Endothelial cell of umbilical vein (primary cell): ENCODE measurements at regions not wholly inside any gene's neighbourhood (a gene's known extent, or its start where the extent isn't known, plus 50 kb on each side); places are given as distances from the start of the nearest gene placed in this dataset.

Experiments
- BruUV-seq: library from RNA; stranded (reverse); fragments of 400-500 nt; replicated peaks from 2 replicates; lab custom pipeline; 2021; lab: Mats Ljungman, UMichigan
- CTCF ChIA-PET: fragments of 300-600, 350-600 bp; sonication (Branson Sonifier 250); formaldehyde crosslinking; loops from one replicate; lab custom pipeline; 2021; ENCODE audit warnings: antibody characterized with exemption, inconsistent platforms; lab: Charles Lee
- POLR2A ChIA-PET: fragments of 300-600, 350-600 bp; sonication (Branson Sonifier 250); formaldehyde crosslinking; loops from one replicate; lab custom pipeline; 2021; ENCODE audit warnings: antibody characterized with exemption, inconsistent platforms; lab: Charles Lee
- DNase-seq: peaks from one replicate; pipeline ENCODE4 v3.0.0-alpha.2; 2011; ENCODE audit warnings: low read depth, low spot score
- FAIRE-seq: peaks from 2 replicates; lab custom pipeline; 2011; peaks lifted over from hg19 to GRCh38; lab: Jason Lieb, UNC
- H2AFZ ChIP-seq: 2 replicates; pipeline ENCODE4 v1.6.0; 2012; ENCODE audit warnings: low read depth, low read length, control low read depth, inconsistent platforms
- H3K27ac ChIP-seq: 2 replicates; pipeline ENCODE4 v1.5.1; 2011; ENCODE audit warnings: low read depth, mild to moderate bottlenecking, control low read depth, low read length, moderate library complexity; ENCODE audit not compliant: insufficient read depth
- H3K27me3 ChIP-seq, 2 experiments: 2 replicates each; pipeline versions ENCODE4 v1.6.0 to v1.6.1; 2011; ENCODE audit warnings: low read length in 2 of 2, mixed read lengths in 1 of 2; ENCODE audit not compliant: control insufficient read depth in 2 of 2, insufficient read depth in 2 of 2
- H3K36me3 ChIP-seq, 2 experiments: 2 replicates in 1 of 2; 3 replicates in 1 of 2; pipeline ENCODE4 v1.5.1; 2011; ENCODE audit warnings: low read length in 2 of 2, mild to moderate bottlenecking in 1 of 2, moderate library complexity in 1 of 2; ENCODE audit not compliant: control insufficient read depth in 2 of 2, insufficient read depth in 2 of 2; ENCODE audit errors: extremely low read depth in 1 of 2
- H3K4me1 ChIP-seq: 3 replicates; pipeline ENCODE4 v1.5.1; 2011; ENCODE audit warnings: mild to moderate bottlenecking, low read length; ENCODE audit not compliant: control insufficient read depth, insufficient read depth; ENCODE audit errors: extremely low read depth
- H3K4me2 ChIP-seq: 2 replicates; pipeline ENCODE4 v1.6.1; 2011; ENCODE audit warnings: low read length, control low read depth, mixed read lengths; ENCODE audit not compliant: insufficient read depth
- H3K4me3 ChIP-seq, 3 experiments: fragments of 200-600 bp in 1 of 3; sonication (generic), shearing (Covaris generic) in 1 of 3; replicated peaks in 1 of 3; 2 replicates each; pipeline ENCODE4 v1.5.1; 2011 to 2016; ENCODE audit warnings: control low read depth in 3 of 3, low read length in 3 of 3, mild to moderate bottlenecking in 2 of 3, inconsistent platforms in 1 of 3, low read depth in 1 of 3, moderate library complexity in 1 of 3; ENCODE audit not compliant: insufficient read depth in 1 of 3
- H3K79me2 ChIP-seq: 2 replicates; pipeline ENCODE4 v1.6.0; 2012; ENCODE audit warnings: low read length, inconsistent platforms; ENCODE audit not compliant: control insufficient read depth, insufficient read depth
- H3K9ac ChIP-seq: replicated peaks from 2 replicates; pipeline ENCODE3; 2011; ENCODE audit warnings: low read length, control low read depth; ENCODE audit not compliant: insufficient read depth; ENCODE audit errors: extremely low read depth
- H3K9me1 ChIP-seq: replicated peaks from 3 replicates; pipeline ENCODE4 v1.6.0; 2011; ENCODE audit warnings: mild to moderate bottlenecking, low read length; ENCODE audit not compliant: control insufficient read depth, insufficient read depth; ENCODE audit errors: extremely low read depth
- H3K9me3 ChIP-seq: replicated peaks from 2 replicates; pipeline ENCODE4 v1.5.1; 2012; ENCODE audit warnings: low read length, inconsistent platforms; ENCODE audit not compliant: control insufficient read depth, insufficient read depth
- H4K20me1 ChIP-seq: replicated peaks from 2 replicates; pipeline ENCODE3; 2011; ENCODE audit warnings: mild to moderate bottlenecking, low read length; ENCODE audit not compliant: control insufficient read depth, insufficient read depth; ENCODE audit errors: extremely low read depth
- EZH2 ChIP-seq: IDR thresholded peaks from 2 replicates; pipeline ENCODE4 v1.6.1; 2012; ENCODE audit warnings: borderline replicate concordance, low read depth, mild to moderate bottlenecking, moderate library complexity, low read length, inconsistent platforms; ENCODE audit not compliant: severe bottlenecking
- FOS ChIP-seq: IDR thresholded peaks from 2 replicates; pipeline ENCODE4 v1.6.1; 2011; ENCODE audit warnings: mild to moderate bottlenecking, low read length, moderate library complexity, borderline replicate concordance; ENCODE audit not compliant: insufficient read depth
- GATA2 ChIP-seq: IDR thresholded peaks from 2 replicates; pipeline ENCODE4 v1.7.0; 2011; ENCODE audit warnings: low read depth, mild to moderate bottlenecking, moderate library complexity, mixed read lengths, low read length; ENCODE audit not compliant: insufficient read length, insufficient read depth
- JUN ChIP-seq: IDR thresholded peaks from 2 replicates; pipeline ENCODE4 v1.6.1; 2011; ENCODE audit warnings: borderline replicate concordance, low read depth; ENCODE audit not compliant: insufficient read length, insufficient read depth
- MAX ChIP-seq: IDR thresholded peaks from 2 replicates; pipeline ENCODE4 v1.6.1; 2011; ENCODE audit not compliant: insufficient read depth, insufficient read length
- MYC ChIP-seq: IDR thresholded peaks from one replicate; pipeline ENCODE4 v1.6.1; 2011; ENCODE audit warnings: mild to moderate bottlenecking, low read depth, low read length
- POLR2A ChIP-seq: IDR thresholded peaks from 2 replicates; pipeline ENCODE4 v1.6.1; 2012; ENCODE audit warnings: low read depth, mild to moderate bottlenecking, control low read depth, low read length
- POLR2AphosphoS5 ChIP-seq: IDR thresholded peaks from 2 replicates; pipeline ENCODE4 v1.6.1; 2012; ENCODE audit warnings: low read depth, mild to moderate bottlenecking, control low read depth, low read length, moderate library complexity; ENCODE audit not compliant: insufficient read depth
- dilution Hi-C: fragments of 300-500 bp; cut with MboI; formaldehyde crosslinking; loops from one replicate; pipeline ENCODE4 v1.15.0; 2019; ENCODE audit warnings: low sequenced_read_pairs; ENCODE audit not compliant: extremely low pct_ligation_motif_present
- intact Hi-C: fragments of 100-400 bp; cut with micrococcal nuclease; formaldehyde crosslinking; loops from one replicate; pipeline ENCODE4 v1.10.0; 2022
- TF ChIP-seq, protein P1 (sequence below), 2 donors: IDR thresholded peaks; 1 replicate in 1 of 2; 2 replicates in 1 of 2; pipeline ENCODE4 v1.5.1; 2011; ENCODE audit warnings: low read length in 2 of 2, mild to moderate bottlenecking in 2 of 2, moderate library complexity in 2 of 2, control low read depth in 1 of 2, inconsistent platforms in 1 of 2, low read depth in 1 of 2; ENCODE audit not compliant: insufficient read depth in 1 of 2; ENCODE audit errors: extremely low read depth in 1 of 2

DNA sequence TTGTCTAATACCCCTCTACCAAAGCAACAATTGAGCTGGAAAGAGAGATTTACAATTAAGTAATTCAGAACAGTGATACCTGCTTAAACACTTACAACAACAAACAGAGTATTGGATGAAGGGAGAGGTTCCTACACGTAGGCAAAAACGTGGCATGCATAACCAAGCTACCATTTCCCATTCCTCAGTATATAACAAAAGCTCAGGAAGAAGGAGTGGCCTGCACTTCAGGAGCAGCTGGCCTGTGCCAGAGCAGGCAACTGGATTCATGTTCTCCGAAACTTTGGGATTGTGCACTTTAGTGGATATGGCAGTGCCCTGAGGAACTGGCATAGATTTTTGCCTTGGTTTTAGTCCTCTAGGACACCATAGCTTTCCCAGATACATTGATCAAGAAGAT lies 630.2 kb upstream of the PCDH9 start:
- Histone ChIP-seq H3K4me3 (no peak overlapping the region), H3K4me1 (no peaks in the 10 kb centered on the region), H3K9me1 (no peaks in the 10 kb centered on the region), H3K79me2 (no peaks in the 10 kb centered on the region), H4K20me1 (no peaks in the 10 kb centered on the region), H3K9ac (no peak overlapping the region), H3K36me3 (no peaks in the 10 kb centered on the region), H2AFZ (no peak overlapping the region), H3K4me2 (no peak overlapping the region), H3K27me3 (no peaks in the 10 kb centered on the region), H3K27ac (no peak overlapping the region), H3K9me3 (no peaks in the 10 kb centered on the region)
- dilution Hi-C loops = no loop called here
- no TSS peak for BruUV-seq
- FAIRE-seq (no peak), DNase-seq (no peak)
- POLR2A ChIA-PET = no interaction called here
- TF ChIP-seq MYC = no peak
- TF ChIP-seq FOS = no peak
- TF ChIP-seq POLR2AphosphoS5 = no peak
- TF ChIP-seq GATA2 = no peak
- TF ChIP-seq EZH2 = no peak
- CTCF ChIA-PET = no interaction called here
- intact Hi-C loops = loop anchor here (5.0 kb wide), 1 partner anchor 138 kb away; no protein-coding TSS in a partner anchor

- no peak overlapping the region for H2AFZ ChIP-seq
- H3K9me1 ChIP-seq = no peaks in the 10 kb centered on the region
- dilution Hi-C loops (no loop called here), intact Hi-C loops (loop anchor here (5.0 kb wide), 1 partner anchor 138 kb away; no protein-coding TSS in a partner anchor)
- no peaks in the 10 kb centered on the region for H3K4me1 ChIP-seq
- BruUV-seq = no TSS peak
- no peak for DNase-seq
- ChIA-PET CTCF (no interaction called here), POLR2A (no interaction called here)
- no peak overlapping the region for H3K9ac ChIP-seq
- H3K79me2 ChIP-seq = no peaks in the 10 kb centered on the region
- TF ChIP-seq GATA2 = no peak
- TF ChIP-seq POLR2A = no peak
- TF ChIP-seq MAX = no peak
- no peak for TF ChIP-seq EZH2
- TF ChIP-seq JUN = no peak
- TF ChIP-seq MYC = no peak
- TF ChIP-seq FOS = no peak
- no peak for TF ChIP-seq POLR2AphosphoS5
- TF ChIP-seq, protein P1, sequence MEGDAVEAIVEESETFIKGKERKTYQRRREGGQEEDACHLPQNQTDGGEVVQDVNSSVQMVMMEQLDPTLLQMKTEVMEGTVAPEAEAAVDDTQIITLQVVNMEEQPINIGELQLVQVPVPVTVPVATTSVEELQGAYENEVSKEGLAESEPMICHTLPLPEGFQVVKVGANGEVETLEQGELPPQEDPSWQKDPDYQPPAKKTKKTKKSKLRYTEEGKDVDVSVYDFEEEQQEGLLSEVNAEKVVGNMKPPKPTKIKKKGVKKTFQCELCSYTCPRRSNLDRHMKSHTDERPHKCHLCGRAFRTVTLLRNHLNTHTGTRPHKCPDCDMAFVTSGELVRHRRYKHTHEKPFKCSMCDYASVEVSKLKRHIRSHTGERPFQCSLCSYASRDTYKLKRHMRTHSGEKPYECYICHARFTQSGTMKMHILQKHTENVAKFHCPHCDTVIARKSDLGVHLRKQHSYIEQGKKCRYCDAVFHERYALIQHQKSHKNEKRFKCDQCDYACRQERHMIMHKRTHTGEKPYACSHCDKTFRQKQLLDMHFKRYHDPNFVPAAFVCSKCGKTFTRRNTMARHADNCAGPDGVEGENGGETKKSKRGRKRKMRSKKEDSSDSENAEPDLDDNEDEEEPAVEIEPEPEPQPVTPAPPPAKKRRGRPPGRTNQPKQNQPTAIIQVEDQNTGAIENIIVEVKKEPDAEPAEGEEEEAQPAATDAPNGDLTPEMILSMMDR (IDR thresholded peaks at IDR 0.05; ENCODE audit: extremely low read depth in 1 of 2, insufficient read depth in 1 of 2, low read depth in 1 of 2, low read length in 2 of 2) = no peak
- no peak overlapping the region for H3K27ac ChIP-seq
- H3K36me3 ChIP-seq = no peaks in the 10 kb centered on the region
- H3K4me2 ChIP-seq = no peak overlapping the region
- FAIRE-seq = no peak
- no peaks in the 10 kb centered on the region for H4K20me1 ChIP-seq
- no peaks in the 10 kb centered on the region for H3K9me3 ChIP-seq
- H3K4me3 ChIP-seq = no peak overlapping the region
- H3K27me3 ChIP-seq = no peaks in the 10 kb centered on the region
These were observed 629.8 kb upstream of the PCDH9 start for GRCh38 chr13:67859904-67860303.
